ENCODE measurements at regions not wholly inside any gene's neighbourhood (a gene's known extent, or its start where the extent isn't known, plus 50 kb on each side); places are given as distances from the start of the nearest gene placed in this dataset.

- DNase-seq, result no peak
Measured at GRCh38 chr2:146532509-146533147, 1312.2 kb upstream of the ACVR2A start.

- DNase-seq, result no peak
Measured at GRCh38 chr2:146532009-146532408, 1312.8 kb upstream of the ACVR2A start.

GRCh38 chr2:146530886-146531285 is 1313.9 kb upstream of the ACVR2A start:
- no peak for DNase-seq

- DNase-seq, result no peak
Measured at GRCh38 chr2:146527166-146527565, 1317.7 kb upstream of the ACVR2A start.

GRCh38 chr2:146523196-146523595 is 1321.6 kb upstream of the ACVR2A start:
- DNase-seq, result no peak

- no peak for DNase-seq
Measured at GRCh38 chr2:146506851-146507250, 1338.0 kb upstream of the ACVR2A start.

GRCh38 chr2:146503366-146503765 is 1341.5 kb upstream of the ACVR2A start:
- no peak for DNase-seq

- no peak for DNase-seq
Measured at GRCh38 chr2:146496248-146496647, 1348.6 kb upstream of the ACVR2A start.

- no peak for DNase-seq
Measured at GRCh38 chr2:146489386-146489785, 1355.4 kb upstream of the ACVR2A start.

GRCh38 chr2:146481629-146482028 is 1363.2 kb upstream of the ACVR2A start:
- DNase-seq, result no peak

GRCh38 chr2:146477383-146477782 is 1367.4 kb upstream of the ACVR2A start:
- DNase-seq, result no peak

GRCh38 chr2:146468578-146468977 is 1376.3 kb upstream of the ACVR2A start:
- DNase-seq, result no peak

- DNase-seq, result no peak
Measured at GRCh38 chr2:146467425-146467824, 1377.4 kb upstream of the ACVR2A start.

GRCh38 chr2:146465460-146465859 is 1379.4 kb upstream of the ACVR2A start:
- no peak for DNase-seq

GRCh38 chr2:146461068-146461467 is 1383.8 kb upstream of the ACVR2A start:
- no peak for DNase-seq

- no peak for DNase-seq
Measured at GRCh38 chr2:146458585-146458984, 1386.2 kb upstream of the ACVR2A start.

- no peak for DNase-seq
Measured at GRCh38 chr2:146457221-146457620, 1387.6 kb upstream of the ACVR2A start.

- DNase-seq, result no peak
Measured at GRCh38 chr2:146455325-146455724, 1389.5 kb upstream of the ACVR2A start.

- DNase-seq, result no peak
Measured at GRCh38 chr2:146451972-146452371, 1392.9 kb upstream of the ACVR2A start.

GRCh38 chr2:146450131-146450530 is 1394.7 kb upstream of the ACVR2A start:
- DNase-seq, result no peak

- DNase-seq, result no peak
Measured at GRCh38 chr2:146444987-146445386, 1399.8 kb upstream of the ACVR2A start.

- DNase-seq, result no peak
Measured at GRCh38 chr2:146444085-146444484, 1400.7 kb upstream of the ACVR2A start.

- DNase-seq, result no peak
Measured at GRCh38 chr2:146438246-146438645, 1406.6 kb upstream of the ACVR2A start.

GRCh38 chr2:146437712-146438111 is 1407.1 kb upstream of the ACVR2A start:
- no peak for DNase-seq

GRCh38 chr2:146433116-146433875 is 1411.5 kb upstream of the ACVR2A start:
- DNase-seq, result no peak

Data from NCI-H524 treated with DMSO at 0.1 percent for 48 hours (cell line).